GM13977 (cell line): ENCODE measurements at regions not wholly inside any gene's neighbourhood (a gene's known extent, or its start where the extent isn't known, plus 50 kb on each side); places are given as distances from the start of the nearest gene placed in this dataset.

Source experiments
- DNase-seq: peaks from one replicate; pipeline ENCODE4 v3.0.0; 2012; ENCODE audit warnings: low spot score
- in situ Hi-C: fragments of 300-500 bp; cut with MboI; formaldehyde crosslinking; loops from one replicate; pipeline ENCODE4 v1.12.0; 2022; ENCODE audit warnings: low sequenced_read_pairs, low pct_unique_long_range_greater_than_20kb, mixed read lengths, inconsistent platforms; ENCODE audit not compliant: unreplicated experiment
- TF ChIP-seq, protein P1 (sequence below): IDR thresholded peaks from 2 replicates; pipeline ENCODE4 v1.5.1; 2012; ENCODE audit warnings: mild to moderate bottlenecking, control low read depth; ENCODE audit not compliant: insufficient read depth; ENCODE audit errors: extremely low read depth, missing control alignments

GRCh38 chr3:137296116-137296515, 338.3 kb downstream of the IL20RB start:
- TF ChIP-seq, protein P1, sequence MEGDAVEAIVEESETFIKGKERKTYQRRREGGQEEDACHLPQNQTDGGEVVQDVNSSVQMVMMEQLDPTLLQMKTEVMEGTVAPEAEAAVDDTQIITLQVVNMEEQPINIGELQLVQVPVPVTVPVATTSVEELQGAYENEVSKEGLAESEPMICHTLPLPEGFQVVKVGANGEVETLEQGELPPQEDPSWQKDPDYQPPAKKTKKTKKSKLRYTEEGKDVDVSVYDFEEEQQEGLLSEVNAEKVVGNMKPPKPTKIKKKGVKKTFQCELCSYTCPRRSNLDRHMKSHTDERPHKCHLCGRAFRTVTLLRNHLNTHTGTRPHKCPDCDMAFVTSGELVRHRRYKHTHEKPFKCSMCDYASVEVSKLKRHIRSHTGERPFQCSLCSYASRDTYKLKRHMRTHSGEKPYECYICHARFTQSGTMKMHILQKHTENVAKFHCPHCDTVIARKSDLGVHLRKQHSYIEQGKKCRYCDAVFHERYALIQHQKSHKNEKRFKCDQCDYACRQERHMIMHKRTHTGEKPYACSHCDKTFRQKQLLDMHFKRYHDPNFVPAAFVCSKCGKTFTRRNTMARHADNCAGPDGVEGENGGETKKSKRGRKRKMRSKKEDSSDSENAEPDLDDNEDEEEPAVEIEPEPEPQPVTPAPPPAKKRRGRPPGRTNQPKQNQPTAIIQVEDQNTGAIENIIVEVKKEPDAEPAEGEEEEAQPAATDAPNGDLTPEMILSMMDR, result no peak
- in situ Hi-C loops, result no loop called here
- DNase-seq, result no peak

DNA sequence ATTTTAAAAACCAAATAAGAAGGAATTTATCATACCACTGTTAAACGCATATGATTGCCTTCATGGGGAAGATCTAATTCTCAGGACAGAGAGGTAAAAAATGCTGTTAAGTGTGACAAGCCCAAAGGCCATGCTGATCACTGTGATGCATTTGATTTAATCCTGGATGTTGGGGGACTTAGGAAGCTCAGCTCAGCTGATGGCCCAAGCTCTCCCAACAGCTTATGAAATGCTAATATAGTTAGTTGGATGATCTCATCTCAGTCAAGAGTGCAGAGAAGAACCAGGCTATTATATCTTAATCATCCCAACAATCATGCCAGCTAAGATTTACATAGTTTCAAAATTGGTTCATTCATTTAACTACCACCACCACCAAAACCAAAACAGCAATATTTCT, 340.0 kb downstream of the IL20RB start:
- no peak for DNase-seq
- TF ChIP-seq, protein P1, result no peak
- in situ Hi-C loops, result no loop called here

GRCh38 chr3:137300703-137301102, 342.9 kb downstream of the IL20RB start:
- TF ChIP-seq, protein P1, result no peak
- in situ Hi-C loops, result no loop called here
- no peak for DNase-seq

GRCh38 chr3:137304313-137305056, 346.7 kb downstream of the IL20RB start:
- no peak for DNase-seq

DNA sequence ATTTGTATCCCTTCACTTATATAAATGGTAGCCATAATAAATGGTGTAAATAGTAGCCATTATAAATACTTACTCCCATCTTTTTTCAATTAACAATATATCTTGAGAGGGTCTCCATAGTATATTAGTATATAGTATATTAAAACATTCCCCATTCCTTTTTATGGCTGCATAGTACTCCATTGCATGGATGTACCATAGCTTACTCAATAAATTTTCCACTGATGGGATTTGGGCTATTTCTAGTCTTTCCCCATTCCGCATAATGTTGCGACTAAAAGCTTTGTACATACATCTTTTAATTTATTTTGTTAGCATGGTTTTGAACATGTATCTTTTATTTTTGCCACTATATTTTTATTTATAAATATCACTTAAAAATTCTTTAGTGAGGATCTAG, 366.3 kb downstream of the IL20RB start:
- in situ Hi-C loops, result no loop called here
- TF ChIP-seq, protein P1, result no peak
- DNase-seq, result no peak

More at GRCh38 chr3:137304313-137305056, 346.7 kb downstream of the IL20RB start:
- TF ChIP-seq, protein P1, result peak; percentile 1
- in situ Hi-C loops, result no loop called here

GRCh38 chr3:137325170-137325569, 367.4 kb downstream of the IL20RB start:
- in situ Hi-C loops, result no loop called here
- DNase-seq, result no peak
- TF ChIP-seq, protein P1, result no peak
